GM23338 (cell line): ENCODE measurements at regions not wholly inside any gene's neighbourhood (a gene's known extent, or its start where the extent isn't known, plus 50 kb on each side); places are given as distances from the start of the nearest gene placed in this dataset.
A peak's percentile ranks its signal among the peaks of the same experiment; 100 is the strongest.

ENCODE experiments used
- ATAC-seq: fragments of 200-7000 bp; cut with Tn5 transposase; 3 replicates; pipeline ENCODE4 v1.9.1; 2020
- DNase-seq: peaks from one replicate; pipeline ENCODE4 v3.0.0-alpha.2; 2015; ENCODE audit warnings: low spot score
- H2AFZ ChIP-seq: fragments of 200-600 bp; sonication (generic); 2 replicates; pipeline ENCODE4 v1.8.0; 2016; ENCODE audit warnings: antibody characterized with exemption, mild to moderate bottlenecking, moderate library complexity
- H3F3A ChIP-seq: fragments of 200-600 bp; sonication (generic); replicated peaks from 2 replicates; pipeline ENCODE4 v1.8.0; 2017; ENCODE audit warnings: antibody characterized with exemption, mixed run types, low read depth
- H3K27ac ChIP-seq: fragments of 200-600 bp; sonication (generic); 2 replicates; pipeline ENCODE4 v1.6.1; 2016; ENCODE audit warnings: low read depth
- H3K27me3 ChIP-seq: fragments of 200-600 bp; sonication (generic); 2 replicates; pipeline ENCODE4 v1.8.0; 2016; ENCODE audit warnings: mild to moderate bottlenecking, mixed run types, moderate library complexity; ENCODE audit not compliant: insufficient read depth
- H3K36me3 ChIP-seq: fragments of 200-600 bp; sonication (generic); 2 replicates; pipeline ENCODE4 v1.8.0; 2016; ENCODE audit warnings: mild to moderate bottlenecking; ENCODE audit not compliant: insufficient read depth
- H3K4me1 ChIP-seq: fragments of 200-600 bp; sonication (generic); 2 replicates; pipeline ENCODE4 v1.8.0; 2016; ENCODE audit warnings: mild to moderate bottlenecking, moderate library complexity; ENCODE audit not compliant: insufficient read depth
- H3K4me2 ChIP-seq: fragments of 200-600 bp; sonication (generic); 2 replicates; pipeline ENCODE4 v1.7.1; 2017; ENCODE audit warnings: mixed run types
- H3K4me3 ChIP-seq: fragments of 200-600 bp; sonication (generic); 2 replicates; pipeline ENCODE4 v1.6.1; 2016; ENCODE audit warnings: mixed run types
- H3K79me2 ChIP-seq: fragments of 200-600 bp; sonication (generic); replicated peaks from 2 replicates; pipeline ENCODE4 v1.8.0; 2017; ENCODE audit warnings: mild to moderate bottlenecking; ENCODE audit not compliant: insufficient read depth
- H3K9me2 ChIP-seq: fragments of 200-600 bp; sonication (generic); 2 replicates; pipeline ENCODE4 v1.8.0; 2017; ENCODE audit not compliant: insufficient read depth
- H4K20me1 ChIP-seq: fragments of 200-600 bp; sonication (generic); replicated peaks from 2 replicates; pipeline ENCODE4 v1.8.0; 2017; ENCODE audit warnings: mild to moderate bottlenecking; ENCODE audit not compliant: insufficient read depth
- H3K27ac Mint-ChIP-seq: 2 replicates; pipeline ENCODE4 v1.8.0; 2020; ENCODE audit warnings: inconsistent platforms, mild to moderate bottlenecking, moderate library complexity, mixed read lengths
- H3K27me3 Mint-ChIP-seq: 3 replicates; pipeline ENCODE4 v1.8.0; 2022; ENCODE audit warnings: low read depth, mild to moderate bottlenecking, moderate library complexity, mixed read lengths, inconsistent platforms; ENCODE audit not compliant: insufficient read depth, poor library complexity
- H3K36me3 Mint-ChIP-seq: 3 replicates; pipeline ENCODE4 v1.8.0; 2021; ENCODE audit warnings: low read depth, mild to moderate bottlenecking, inconsistent platforms, moderate library complexity, mixed read lengths
- H3K4me1 Mint-ChIP-seq: 3 replicates; pipeline ENCODE4 v1.8.0; 2020; ENCODE audit warnings: mild to moderate bottlenecking, inconsistent platforms, mixed read lengths
- H3K4me3 Mint-ChIP-seq: 3 replicates; pipeline ENCODE4 v1.8.0; 2021; ENCODE audit warnings: moderate library complexity, mild to moderate bottlenecking, inconsistent platforms, mixed read lengths
- H3K9me3 Mint-ChIP-seq: 3 replicates; pipeline ENCODE4 v1.8.0; 2020; ENCODE audit warnings: moderate library complexity, mild to moderate bottlenecking, inconsistent platforms, mixed read lengths
- ETS1 ChIP-seq: IDR thresholded peaks from 2 replicates; pipeline ENCODE4 v1.6.1; 2016; ENCODE audit warnings: antibody characterized with exemption
- EZH2 ChIP-seq: fragments of 200-600 bp; sonication (generic); IDR thresholded peaks from one replicate; pipeline ENCODE4 v1.8.0; 2017; ENCODE audit warnings: antibody characterized with exemption, mild to moderate bottlenecking, low read depth; ENCODE audit not compliant: unreplicated experiment
- EZH2phosphoT487 ChIP-seq: fragments of 200-600 bp; sonication (generic); IDR thresholded peaks from one replicate; pipeline ENCODE4 v1.8.1; 2018; ENCODE audit warnings: antibody characterized with exemption; ENCODE audit not compliant: unreplicated experiment
- JUNB ChIP-seq: IDR thresholded peaks from one replicate; pipeline ENCODE4 v1.6.1; 2016; ENCODE audit warnings: antibody characterized with exemption; ENCODE audit not compliant: unreplicated experiment
- POLR2AphosphoS5 ChIP-seq: IDR thresholded peaks from 2 replicates; pipeline ENCODE4 v1.6.1; 2016; ENCODE audit warnings: antibody characterized with exemption, low read depth
- REST ChIP-seq: IDR thresholded peaks from one replicate; pipeline ENCODE4 v1.6.1; 2018; ENCODE audit warnings: antibody characterized with exemption; ENCODE audit not compliant: unreplicated experiment
- STAT1 ChIP-seq: IDR thresholded peaks from one replicate; pipeline ENCODE4 v1.6.1; 2016; ENCODE audit warnings: antibody characterized with exemption; ENCODE audit not compliant: unreplicated experiment
- ZNF114 ChIP-seq: fragments of 250-450 bp; sonication (Bioruptor Pico); IDR thresholded peaks from 2 replicates; pipeline ENCODE4 v1.5.0; 2020; ENCODE audit warnings: mild to moderate bottlenecking, moderate library complexity
- ZNF331 ChIP-seq: fragments of 250-450 bp; sonication (Bioruptor Pico); IDR thresholded peaks from 2 replicates; pipeline ENCODE4 v1.5.0; 2020; ENCODE audit warnings: low read depth, mild to moderate bottlenecking, moderate library complexity
- TF ChIP-seq, protein P1 (sequence below), 2 experiments: fragments of 200-600 bp in 1 of 2; sonication (generic) in 1 of 2; conservative IDR thresholded peaks; 2 replicates each; pipeline versions ENCODE4 v1.5.1 to v1.6.1; 2016 to 2017; ENCODE audit warnings: antibody characterized with exemption in 2 of 2, low read depth in 2 of 2, mild to moderate bottlenecking in 2 of 2, moderate library complexity in 1 of 2

- Mint-ChIP-seq H3K4me1 (no peaks in the 10 kb centered on the region; the same call in 2 of the 3 replicates), H3K36me3 (peaks cover 30% of the 10 kb centered on the region), H3K4me3 (no peak overlapping the region), H3K9me3 (peaks cover 23% of the 10 kb centered on the region), H3K27me3 (peaks cover 4% of the 10 kb centered on the region), H3K27ac (no peak overlapping the region)
- peak; percentile 18 for DNase-seq
- ATAC-seq = no peak
- no peaks in the 10 kb centered on the region for H3K36me3 ChIP-seq
- H3K27me3 ChIP-seq = no peaks in the 10 kb centered on the region
- H3F3A ChIP-seq = no peaks in the 10 kb centered on the region
- TF ChIP-seq ETS1 (no peak), STAT1 (no peak)
- TF ChIP-seq, protein P1, sequence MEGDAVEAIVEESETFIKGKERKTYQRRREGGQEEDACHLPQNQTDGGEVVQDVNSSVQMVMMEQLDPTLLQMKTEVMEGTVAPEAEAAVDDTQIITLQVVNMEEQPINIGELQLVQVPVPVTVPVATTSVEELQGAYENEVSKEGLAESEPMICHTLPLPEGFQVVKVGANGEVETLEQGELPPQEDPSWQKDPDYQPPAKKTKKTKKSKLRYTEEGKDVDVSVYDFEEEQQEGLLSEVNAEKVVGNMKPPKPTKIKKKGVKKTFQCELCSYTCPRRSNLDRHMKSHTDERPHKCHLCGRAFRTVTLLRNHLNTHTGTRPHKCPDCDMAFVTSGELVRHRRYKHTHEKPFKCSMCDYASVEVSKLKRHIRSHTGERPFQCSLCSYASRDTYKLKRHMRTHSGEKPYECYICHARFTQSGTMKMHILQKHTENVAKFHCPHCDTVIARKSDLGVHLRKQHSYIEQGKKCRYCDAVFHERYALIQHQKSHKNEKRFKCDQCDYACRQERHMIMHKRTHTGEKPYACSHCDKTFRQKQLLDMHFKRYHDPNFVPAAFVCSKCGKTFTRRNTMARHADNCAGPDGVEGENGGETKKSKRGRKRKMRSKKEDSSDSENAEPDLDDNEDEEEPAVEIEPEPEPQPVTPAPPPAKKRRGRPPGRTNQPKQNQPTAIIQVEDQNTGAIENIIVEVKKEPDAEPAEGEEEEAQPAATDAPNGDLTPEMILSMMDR (conservative IDR thresholded peaks at IDR 0.05; ENCODE audit: low read depth in 2 of 2) = peak; percentile 30 to 36; a peak in 3 of 4 replicates
- no peaks in the 10 kb centered on the region; the same call in 1 of the 2 replicates for H3K9me2 ChIP-seq
- H3K4me3 ChIP-seq = no peak overlapping the region
- 0 out of 2 replicates have a peak overlapping the region, but pooled peaks have one; percentile 15 for H2AFZ ChIP-seq
- no peaks in the 10 kb centered on the region for H3K79me2 ChIP-seq
- no peak overlapping the region for H3K27ac ChIP-seq
- H4K20me1 ChIP-seq = no peaks in the 10 kb centered on the region
- H3K4me1 ChIP-seq = 0 out of 2 replicates have a peak, but pooled peaks cover 7% of the 10 kb centered on the region
- no peak overlapping the region for H3K4me2 ChIP-seq
Measured at GRCh38 chr6:140893432-140893831, 1239.3 kb upstream of the GJE1 start.

- no peaks in the 10 kb centered on the region for H3K4me1 ChIP-seq
- no peak for DNase-seq
- H3F3A ChIP-seq = no peaks in the 10 kb centered on the region
- H3K27ac ChIP-seq = no peak overlapping the region
- no peak for ATAC-seq
- no peaks in the 10 kb centered on the region for H3K36me3 ChIP-seq
- H2AFZ ChIP-seq = no peak overlapping the region
- Mint-ChIP-seq H3K9me3 (peaks cover 14% of the 10 kb centered on the region; the same call in 2 of the 3 replicates), H3K36me3 (peaks cover 4% of the 10 kb centered on the region; the same call in 1 of the 3 replicates), H3K4me3 (no peak overlapping the region), H3K4me1 (no peaks in the 10 kb centered on the region), H3K27me3 (peaks cover 1% of the 10 kb centered on the region), H3K27ac (no peak overlapping the region)
- no peak overlapping the region for H3K4me2 ChIP-seq
- no peaks in the 10 kb centered on the region for H3K79me2 ChIP-seq
- H3K9me2 ChIP-seq = no peaks in the 10 kb centered on the region
- no peak overlapping the region for H3K4me3 ChIP-seq
- H3K27me3 ChIP-seq = no peaks in the 10 kb centered on the region
- no peaks in the 10 kb centered on the region for H4K20me1 ChIP-seq
- TF ChIP-seq REST (no peak), POLR2AphosphoS5 (no peak), ZNF331 (CRISPR knock-in tag) (no peak), EZH2phosphoT487 (no peak), ZNF114 (CRISPR knock-in tag) (no peak), ETS1 (no peak), EZH2 (no peak), JUNB (no peak)
- TF ChIP-seq, protein P1 (conservative IDR thresholded peaks at IDR 0.05; ENCODE audit: low read depth in 2 of 2) = no peak
Measured at GRCh38 chr6:140879946-140880345, 1252.8 kb upstream of the GJE1 start.
